OCI-LY7 (cell line): ENCODE measurements at regions not wholly inside any gene's neighbourhood (a gene's known extent, or its start where the extent isn't known, plus 50 kb on each side); places are given as distances from the start of the nearest gene placed in this dataset.

Source experiments
- BruUV-seq: library from RNA; stranded (reverse); fragments of 400-500 nt; replicated peaks from 2 replicates; lab custom pipeline; 2021; lab: Mats Ljungman, UMichigan
- CTCF ChIA-PET: fragments of 300-600 bp; sonication (Branson Sonifier 250); formaldehyde crosslinking; loops from one replicate; lab custom pipeline; 2022; ENCODE audit warnings: antibody characterized with exemption; ENCODE audit not compliant: unreplicated experiment; lab: Charles Lee
- POLR2A ChIA-PET: fragments of 300-600 bp; sonication (Branson Sonifier 250); formaldehyde crosslinking; loops from one replicate; lab custom pipeline; 2022; ENCODE audit warnings: antibody characterized with exemption; lab: Charles Lee
- DNase-seq: peaks from one replicate; pipeline ENCODE4 v3.0.0-alpha.2; 2015; ENCODE audit warnings: low spot score
- H2AFZ ChIP-seq: fragments of 200-600 bp; sonication (generic), shearing (Covaris generic); 2 replicates; pipeline ENCODE4 v1.6.1; 2014; ENCODE audit warnings: mild to moderate bottlenecking, antibody characterized with exemption, low read length, moderate library complexity
- H3K27ac ChIP-seq: fragments of 200-600 bp; sonication (generic); 2 replicates; pipeline ENCODE4 v1.5.1; 2014; ENCODE audit warnings: mixed run types, low read depth, mild to moderate bottlenecking, moderate library complexity, low read length, inconsistent platforms; ENCODE audit not compliant: poor library complexity, severe bottlenecking
- H3K36me3 ChIP-seq: fragments of 200-600 bp; sonication (generic); 2 replicates; pipeline ENCODE4 v1.6.1; 2014; ENCODE audit warnings: mild to moderate bottlenecking, antibody characterized with exemption, low read length, moderate library complexity, mixed read lengths; ENCODE audit not compliant: insufficient read depth
- H3K4me1 ChIP-seq: fragments of 200-600 bp; sonication (generic); 2 replicates; pipeline ENCODE4 v1.5.1; 2014; ENCODE audit warnings: mild to moderate bottlenecking, low read length; ENCODE audit not compliant: insufficient read depth, poor library complexity, severe bottlenecking
- H3K4me2 ChIP-seq: fragments of 200-600 bp; sonication (generic); 2 replicates; pipeline ENCODE4 v1.6.1; 2014; ENCODE audit warnings: mild to moderate bottlenecking, low read length
- H3K4me3 ChIP-seq: fragments of 200-600 bp; sonication (generic); 2 replicates; pipeline ENCODE4 v1.5.1; 2014; ENCODE audit warnings: mild to moderate bottlenecking, low read depth, low read length; ENCODE audit not compliant: poor library complexity, severe bottlenecking
- H3K79me2 ChIP-seq: fragments of 200-600 bp; sonication (generic); 2 replicates; pipeline ENCODE4 v1.6.1; 2016; ENCODE audit warnings: low read depth, mild to moderate bottlenecking, low read length, moderate library complexity, mixed read lengths; ENCODE audit not compliant: insufficient read depth
- H3K9me2 ChIP-seq: fragments of 200-600 bp; sonication (generic); 2 replicates; pipeline ENCODE4 v1.6.1; 2016; ENCODE audit warnings: mild to moderate bottlenecking, low read length, mixed read lengths; ENCODE audit not compliant: insufficient read depth
- H3K9me3 ChIP-seq: fragments of 200-600 bp; sonication (generic); 2 replicates; pipeline ENCODE4 v1.6.1; 2014; ENCODE audit warnings: mild to moderate bottlenecking, mixed run types, low read length, mixed read lengths
- H4K20me1 ChIP-seq: fragments of 200-600 bp; sonication (generic); 2 replicates; pipeline ENCODE4 v1.6.1; 2014; ENCODE audit warnings: mild to moderate bottlenecking, antibody characterized with exemption, low read length, moderate library complexity, mixed read lengths; ENCODE audit not compliant: insufficient read depth
- EZH2phosphoT487 ChIP-seq: fragments of 200-600 bp; sonication (generic); IDR thresholded peaks from 2 replicates; pipeline ENCODE4 v1.6.1; 2018; ENCODE audit warnings: low read depth, borderline replicate concordance, mild to moderate bottlenecking, mixed run types, antibody characterized with exemption, low read length, moderate library complexity, mixed read lengths
- intact Hi-C: fragments of 100-400 bp; cut with micrococcal nuclease; formaldehyde crosslinking; loops from one replicate; pipeline ENCODE4 v1.10.0; 2022; ENCODE audit not compliant: unreplicated experiment
- TF ChIP-seq, protein P1 (sequence below): fragments of 200-600 bp; sonication (generic); conservative IDR thresholded peaks from 2 replicates; pipeline ENCODE4 v1.5.1; 2014; ENCODE audit warnings: mild to moderate bottlenecking, antibody characterized with exemption, low read length, moderate library complexity, mixed read lengths

DNA sequence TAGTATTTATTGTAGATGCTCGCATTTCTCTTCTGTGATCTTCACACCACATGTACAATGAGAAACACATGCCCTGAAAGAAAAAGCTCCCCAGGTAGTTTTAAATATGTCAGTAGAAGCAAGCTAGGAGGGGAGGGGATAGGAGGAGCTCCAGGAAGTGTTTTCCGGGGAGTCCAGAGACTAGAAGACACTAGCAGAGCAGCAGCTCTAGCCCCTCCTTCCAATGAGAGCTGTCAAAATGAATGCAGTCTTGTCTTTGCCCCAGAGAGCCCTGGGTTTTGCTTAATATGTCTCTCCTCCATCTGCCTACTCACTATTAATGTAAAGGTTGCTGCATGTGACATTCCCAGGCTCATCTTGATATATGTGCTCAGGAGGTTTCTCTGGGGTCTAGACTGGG is 462.6 kb upstream of the SOX11 start:
- intact Hi-C loops, result no loop called here
- no peaks in the 10 kb centered on the region for H3K79me2 ChIP-seq
- H4K20me1 ChIP-seq, result no peaks in the 10 kb centered on the region
- no peaks in the 10 kb centered on the region for H3K36me3 ChIP-seq
- H3K9me2 ChIP-seq, result no peaks in the 10 kb centered on the region
- no peak for TF ChIP-seq EZH2phosphoT487
- TF ChIP-seq, protein P1, sequence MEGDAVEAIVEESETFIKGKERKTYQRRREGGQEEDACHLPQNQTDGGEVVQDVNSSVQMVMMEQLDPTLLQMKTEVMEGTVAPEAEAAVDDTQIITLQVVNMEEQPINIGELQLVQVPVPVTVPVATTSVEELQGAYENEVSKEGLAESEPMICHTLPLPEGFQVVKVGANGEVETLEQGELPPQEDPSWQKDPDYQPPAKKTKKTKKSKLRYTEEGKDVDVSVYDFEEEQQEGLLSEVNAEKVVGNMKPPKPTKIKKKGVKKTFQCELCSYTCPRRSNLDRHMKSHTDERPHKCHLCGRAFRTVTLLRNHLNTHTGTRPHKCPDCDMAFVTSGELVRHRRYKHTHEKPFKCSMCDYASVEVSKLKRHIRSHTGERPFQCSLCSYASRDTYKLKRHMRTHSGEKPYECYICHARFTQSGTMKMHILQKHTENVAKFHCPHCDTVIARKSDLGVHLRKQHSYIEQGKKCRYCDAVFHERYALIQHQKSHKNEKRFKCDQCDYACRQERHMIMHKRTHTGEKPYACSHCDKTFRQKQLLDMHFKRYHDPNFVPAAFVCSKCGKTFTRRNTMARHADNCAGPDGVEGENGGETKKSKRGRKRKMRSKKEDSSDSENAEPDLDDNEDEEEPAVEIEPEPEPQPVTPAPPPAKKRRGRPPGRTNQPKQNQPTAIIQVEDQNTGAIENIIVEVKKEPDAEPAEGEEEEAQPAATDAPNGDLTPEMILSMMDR, result no peak
- no peak for DNase-seq
- H3K27ac ChIP-seq, result no peak overlapping the region
- CTCF ChIA-PET, result no interaction called here
- H2AFZ ChIP-seq, result no peak overlapping the region
- no peak overlapping the region for H3K4me2 ChIP-seq
- H3K9me3 ChIP-seq, result no peaks in the 10 kb centered on the region
- no peak overlapping the region for H3K4me3 ChIP-seq
- BruUV-seq, result no TSS peak
- H3K4me1 ChIP-seq, result no peaks in the 10 kb centered on the region
- POLR2A ChIA-PET, result interaction anchor here (1.1 kb wide), 1 partner anchor 12 kb away, joined by 3 read pairs; no protein-coding TSS in a partner anchor

DNA sequence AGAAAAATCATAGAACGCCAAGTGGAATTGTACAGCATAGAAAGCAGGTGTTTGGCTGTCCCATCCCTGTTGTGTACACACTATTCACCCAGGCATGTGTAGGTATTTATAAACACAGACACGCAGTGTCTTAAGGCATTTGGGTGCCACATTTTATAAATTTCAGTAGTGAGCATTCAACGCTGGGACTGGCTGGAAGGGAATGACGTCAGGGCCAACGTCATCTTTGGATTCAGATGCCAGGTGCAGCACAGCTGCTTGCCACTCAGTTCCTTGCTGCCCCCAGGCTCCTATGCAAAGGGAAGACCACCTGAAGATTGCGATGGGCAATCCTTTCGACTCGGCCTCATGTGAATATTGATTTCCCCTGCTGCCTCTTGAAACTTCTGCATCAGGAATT is 461.7 kb upstream of the SOX11 start:
- ChIA-PET POLR2A (no interaction called here), CTCF (no interaction called here)
- Histone ChIP-seq H3K79me2 (no peaks in the 10 kb centered on the region), H3K27ac (no peak overlapping the region), H3K4me2 (no peak overlapping the region), H4K20me1 (no peaks in the 10 kb centered on the region), H3K4me3 (no peak overlapping the region), H3K9me3 (no peaks in the 10 kb centered on the region), H3K9me2 (no peaks in the 10 kb centered on the region), H3K36me3 (no peaks in the 10 kb centered on the region), H2AFZ (no peak overlapping the region), H3K4me1 (no peaks in the 10 kb centered on the region)
- no peak for DNase-seq
- TF ChIP-seq, protein P1, result no peak
- no peak for TF ChIP-seq EZH2phosphoT487
- no TSS peak for BruUV-seq
- intact Hi-C loops, result no loop called here

DNA sequence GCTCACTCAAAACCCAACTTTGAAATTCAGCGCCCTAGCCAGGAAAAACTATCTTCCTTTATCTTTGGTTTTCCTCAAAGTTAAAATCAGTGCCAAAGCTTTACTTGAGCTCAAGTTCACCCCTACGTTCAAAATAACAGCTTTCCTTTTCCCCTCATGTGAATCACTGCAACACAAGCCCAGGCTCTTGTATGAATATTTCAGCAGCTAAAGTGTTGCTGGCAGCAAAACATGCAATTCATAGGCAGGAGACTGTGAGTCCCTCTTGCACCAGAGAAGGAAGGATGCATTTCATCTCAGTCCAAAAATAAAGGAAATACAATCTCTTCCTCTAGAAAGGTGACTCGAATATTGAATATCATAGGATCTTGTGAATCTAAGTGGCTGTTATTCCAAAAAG is 461.3 kb upstream of the SOX11 start:
- Histone ChIP-seq H3K36me3 (no peaks in the 10 kb centered on the region), H4K20me1 (no peaks in the 10 kb centered on the region), H3K79me2 (no peaks in the 10 kb centered on the region), H3K27ac (no peak overlapping the region), H3K9me2 (no peaks in the 10 kb centered on the region), H2AFZ (no peak overlapping the region), H3K9me3 (no peaks in the 10 kb centered on the region), H3K4me2 (no peak overlapping the region), H3K4me1 (no peaks in the 10 kb centered on the region), H3K4me3 (no peak overlapping the region)
- ChIA-PET POLR2A (no interaction called here), CTCF (no interaction called here)
- intact Hi-C loops, result no loop called here
- no peak for TF ChIP-seq EZH2phosphoT487
- TF ChIP-seq, protein P1, result no peak
- DNase-seq, result no peak
- BruUV-seq, result no TSS peak
